GM12873 (cell line): ENCODE measurements at regions not wholly inside any gene's neighbourhood (a gene's known extent, or its start where the extent isn't known, plus 50 kb on each side); places are given as distances from the start of the nearest gene placed in this dataset.

Source experiments
- CTCF ChIP-seq: IDR thresholded peaks from 2 replicates; pipeline ENCODE4 v1.5.1; 2012; ENCODE audit warnings: low read depth, mild to moderate bottlenecking, moderate library complexity, low read length, control low read depth; ENCODE audit not compliant: insufficient read depth; ENCODE audit errors: missing control alignments

- TF ChIP-seq CTCF, result no peak
Observed at GRCh38 chrX:113369056-113369455, 528.4 kb upstream of the AMOT start.

GRCh38 chrX:113353134-113353533 is 512.5 kb upstream of the AMOT start:
- TF ChIP-seq CTCF, result no peak

- TF ChIP-seq CTCF, result no peak
Observed at GRCh38 chrX:113330416-113330815, 489.8 kb upstream of the AMOT start.

GRCh38 chrX:113315927-113316326 is 475.3 kb upstream of the AMOT start:
- no peak for TF ChIP-seq CTCF

GRCh38 chrX:113305496-113305895 is 464.9 kb upstream of the AMOT start:
- no peak for TF ChIP-seq CTCF

GRCh38 chrX:113300580-113300979 is 459.9 kb upstream of the AMOT start:
- TF ChIP-seq CTCF, result no peak

GRCh38 chrX:113297437-113297836 is 456.8 kb upstream of the AMOT start:
- TF ChIP-seq CTCF, result no peak

- no peak for TF ChIP-seq CTCF
Observed at GRCh38 chrX:113289503-113289902, 448.9 kb upstream of the AMOT start.
